ENCODE measurements at regions not wholly inside any gene's neighbourhood (a gene's known extent, or its start where the extent isn't known, plus 50 kb on each side); places are given as distances from the start of the nearest gene placed in this dataset.

DNA sequence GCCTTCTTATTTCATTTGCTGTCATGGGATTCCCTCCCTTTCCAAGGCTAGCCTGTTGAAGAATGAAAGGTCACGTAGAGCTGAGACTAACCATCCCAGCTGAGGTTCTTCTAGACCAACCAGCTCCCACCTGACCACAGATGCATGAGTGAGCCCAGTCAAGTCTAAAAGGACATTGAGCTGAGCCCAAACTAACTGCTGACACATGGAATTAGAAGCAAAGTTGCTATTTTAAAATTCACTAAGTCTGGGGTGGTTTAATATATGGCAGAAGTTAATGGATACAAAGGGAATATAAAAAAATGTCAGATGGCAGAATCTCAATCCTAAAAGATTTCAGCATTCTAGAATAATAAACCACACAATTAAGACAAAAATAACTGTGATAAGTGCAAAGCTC, 118.9 kb upstream of the RASGEF1B start:
- no peak for TF ChIP-seq POLR2A (IDR thresholded peaks at IDR 0.05)
- TF ChIP-seq, protein P1, sequence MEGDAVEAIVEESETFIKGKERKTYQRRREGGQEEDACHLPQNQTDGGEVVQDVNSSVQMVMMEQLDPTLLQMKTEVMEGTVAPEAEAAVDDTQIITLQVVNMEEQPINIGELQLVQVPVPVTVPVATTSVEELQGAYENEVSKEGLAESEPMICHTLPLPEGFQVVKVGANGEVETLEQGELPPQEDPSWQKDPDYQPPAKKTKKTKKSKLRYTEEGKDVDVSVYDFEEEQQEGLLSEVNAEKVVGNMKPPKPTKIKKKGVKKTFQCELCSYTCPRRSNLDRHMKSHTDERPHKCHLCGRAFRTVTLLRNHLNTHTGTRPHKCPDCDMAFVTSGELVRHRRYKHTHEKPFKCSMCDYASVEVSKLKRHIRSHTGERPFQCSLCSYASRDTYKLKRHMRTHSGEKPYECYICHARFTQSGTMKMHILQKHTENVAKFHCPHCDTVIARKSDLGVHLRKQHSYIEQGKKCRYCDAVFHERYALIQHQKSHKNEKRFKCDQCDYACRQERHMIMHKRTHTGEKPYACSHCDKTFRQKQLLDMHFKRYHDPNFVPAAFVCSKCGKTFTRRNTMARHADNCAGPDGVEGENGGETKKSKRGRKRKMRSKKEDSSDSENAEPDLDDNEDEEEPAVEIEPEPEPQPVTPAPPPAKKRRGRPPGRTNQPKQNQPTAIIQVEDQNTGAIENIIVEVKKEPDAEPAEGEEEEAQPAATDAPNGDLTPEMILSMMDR (IDR thresholded peaks at IDR 0.05): no peak
